GM19372 (cell line): ENCODE measurements at regions not wholly inside any gene's neighbourhood (a gene's known extent, or its start where the extent isn't known, plus 50 kb on each side); places are given as distances from the start of the nearest gene placed in this dataset.
A peak's percentile ranks its signal among the peaks of the same experiment; 100 is the strongest.

ENCODE experiments used
- ATAC-seq: cut with Tn5 transposase; IDR thresholded peaks from one replicate; pipeline ENCODE4 v1.9.1; 2021; ENCODE audit warnings: mild to moderate bottlenecking, low read depth, moderate library complexity; ENCODE audit not compliant: unreplicated experiment

DNA sequence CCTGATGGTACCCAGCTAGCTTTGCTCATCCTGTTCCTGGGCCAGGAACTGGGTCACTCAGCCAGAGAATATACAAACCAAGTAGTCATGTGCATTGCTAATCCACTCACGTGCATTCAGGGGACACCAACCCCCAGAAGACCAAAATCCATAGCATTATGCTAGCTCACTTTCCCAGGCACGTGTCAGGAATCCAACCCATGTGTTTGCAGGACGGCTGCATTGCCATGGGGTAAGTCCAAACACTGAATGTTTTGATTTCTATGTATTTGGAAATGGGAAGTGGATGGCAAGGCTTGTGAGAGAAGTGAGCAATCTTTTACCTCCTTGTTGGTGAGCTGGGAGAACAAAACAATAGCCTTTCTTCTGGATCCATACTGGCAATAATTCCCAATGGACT is 87.1 kb upstream of the FOXN3 start:
- ATAC-seq, result no peak

DNA sequence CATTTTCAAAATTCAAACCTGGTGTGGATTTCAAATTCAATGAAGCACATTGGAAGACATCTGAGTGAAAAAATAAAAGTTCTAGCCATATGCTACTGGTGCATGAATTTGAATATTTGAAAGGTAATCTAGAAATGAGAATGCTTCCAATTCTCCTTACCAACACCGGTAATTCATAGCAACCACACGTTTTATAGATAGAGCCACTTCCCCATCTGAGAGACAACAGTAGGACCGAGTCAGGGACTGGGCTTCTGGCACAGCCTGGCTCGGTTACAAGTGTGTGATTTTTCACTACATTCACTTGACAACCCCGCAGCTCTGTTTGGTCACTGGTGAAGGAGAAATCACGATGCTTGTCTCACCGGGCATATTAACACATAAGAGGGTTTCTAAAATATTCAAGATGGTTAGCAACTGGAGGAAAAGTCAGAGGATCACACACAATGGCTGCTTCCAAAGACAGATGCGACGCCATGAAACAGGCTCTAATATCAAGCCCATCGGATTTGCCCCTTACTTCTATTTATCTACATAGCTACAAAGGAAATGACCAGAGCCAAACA is 86.5 kb upstream of the FOXN3 start:
- no peak for ATAC-seq

DNA sequence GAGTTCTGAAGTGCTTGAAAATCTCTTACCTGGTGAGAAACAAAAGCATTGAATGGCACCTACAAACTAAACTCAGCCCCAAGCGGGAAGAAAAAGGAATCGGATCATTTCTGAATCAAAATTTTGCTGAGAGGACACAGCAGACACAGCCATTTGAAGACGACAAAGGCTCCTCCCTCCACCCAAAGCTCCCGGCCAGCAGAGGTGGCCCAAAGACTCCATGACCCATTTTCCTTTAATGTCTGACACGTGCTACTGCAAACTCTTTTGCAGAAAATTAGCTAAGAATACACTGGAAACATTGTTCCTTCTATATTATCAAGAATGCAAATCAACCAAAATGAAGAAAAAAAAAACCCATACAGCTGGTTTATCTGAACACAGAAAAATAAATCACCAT is 85.9 kb upstream of the FOXN3 start:
- ATAC-seq, result no peak

DNA sequence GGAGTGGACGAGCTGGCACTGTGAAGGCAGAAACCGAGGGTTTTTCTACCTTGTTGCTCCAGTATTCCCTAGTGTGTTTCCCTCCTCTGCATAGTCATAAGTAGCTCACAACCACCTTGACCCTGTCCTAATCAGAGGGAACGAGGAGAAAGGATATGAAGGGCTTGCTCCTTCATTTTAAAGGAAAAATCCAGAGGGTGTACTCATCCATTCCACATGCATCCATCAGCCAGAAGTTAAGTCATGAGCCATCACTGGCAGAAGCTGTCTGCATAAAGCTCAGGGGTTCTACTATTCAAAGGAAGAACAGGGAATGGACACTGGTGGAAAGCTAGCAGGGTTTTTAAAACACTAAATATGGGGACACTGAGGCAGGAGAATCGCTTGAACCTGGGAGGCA is 84.3 kb upstream of the FOXN3 start:
- no peak for ATAC-seq

DNA sequence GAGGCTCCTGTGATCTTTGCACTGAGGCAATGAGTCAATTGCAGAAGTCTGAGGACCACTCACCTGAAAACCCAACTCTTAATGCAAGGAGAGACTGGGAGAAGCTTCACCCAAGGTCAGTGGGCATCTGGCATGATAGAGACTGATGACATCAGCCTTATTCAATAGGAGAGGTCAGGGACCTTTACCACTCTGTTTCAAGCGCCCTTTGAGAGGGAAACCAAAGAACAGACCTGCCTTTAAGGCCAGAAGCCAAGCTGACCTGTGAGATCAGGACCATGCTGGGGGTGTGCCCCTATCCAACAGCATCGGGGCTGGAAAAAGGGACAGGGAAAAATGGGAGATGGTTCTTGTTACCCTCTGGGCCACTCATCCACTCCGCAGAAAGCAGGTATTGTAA is 83.3 kb upstream of the FOXN3 start:
- ATAC-seq, result no peak

DNA sequence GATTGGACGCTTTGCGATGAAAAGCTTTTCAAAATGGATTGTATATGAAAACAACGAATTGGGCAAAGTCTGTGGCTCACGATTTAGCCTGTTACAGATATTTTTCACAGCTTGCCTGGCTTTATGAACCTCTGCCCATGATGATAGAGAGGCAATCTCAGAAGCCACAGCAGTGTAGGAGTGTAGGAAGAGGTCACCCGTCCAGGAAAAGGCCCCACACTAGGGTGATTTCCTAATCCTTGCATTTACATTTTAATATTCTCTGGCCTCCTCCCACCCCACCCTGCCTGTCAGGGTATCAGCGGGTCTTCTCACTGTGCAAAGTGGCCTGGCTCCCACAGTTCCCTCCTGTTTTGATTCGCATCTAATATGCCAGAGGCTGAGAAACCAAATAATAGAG is 81.8 kb upstream of the FOXN3 start:
- ATAC-seq, result no peak

DNA sequence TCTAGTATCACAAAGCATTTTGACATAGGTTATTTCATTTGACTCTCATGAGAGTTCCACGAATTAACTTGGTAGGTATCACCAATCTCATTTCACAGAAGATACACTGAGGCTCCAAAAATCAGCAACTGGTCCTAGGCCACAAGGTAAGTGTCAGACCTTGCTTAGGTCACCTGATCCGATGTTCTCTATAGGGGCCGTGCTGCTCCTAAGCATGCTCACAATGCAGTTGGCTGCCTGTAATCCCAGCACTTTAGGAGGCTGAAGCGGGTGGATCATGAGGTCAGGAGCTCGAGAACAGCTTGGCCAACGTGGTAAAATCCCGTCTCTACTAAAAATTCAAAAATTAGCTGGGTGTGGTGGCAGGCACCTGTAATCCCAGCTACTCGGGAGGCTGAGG is 78.7 kb upstream of the FOXN3 start:
- no peak for ATAC-seq

DNA sequence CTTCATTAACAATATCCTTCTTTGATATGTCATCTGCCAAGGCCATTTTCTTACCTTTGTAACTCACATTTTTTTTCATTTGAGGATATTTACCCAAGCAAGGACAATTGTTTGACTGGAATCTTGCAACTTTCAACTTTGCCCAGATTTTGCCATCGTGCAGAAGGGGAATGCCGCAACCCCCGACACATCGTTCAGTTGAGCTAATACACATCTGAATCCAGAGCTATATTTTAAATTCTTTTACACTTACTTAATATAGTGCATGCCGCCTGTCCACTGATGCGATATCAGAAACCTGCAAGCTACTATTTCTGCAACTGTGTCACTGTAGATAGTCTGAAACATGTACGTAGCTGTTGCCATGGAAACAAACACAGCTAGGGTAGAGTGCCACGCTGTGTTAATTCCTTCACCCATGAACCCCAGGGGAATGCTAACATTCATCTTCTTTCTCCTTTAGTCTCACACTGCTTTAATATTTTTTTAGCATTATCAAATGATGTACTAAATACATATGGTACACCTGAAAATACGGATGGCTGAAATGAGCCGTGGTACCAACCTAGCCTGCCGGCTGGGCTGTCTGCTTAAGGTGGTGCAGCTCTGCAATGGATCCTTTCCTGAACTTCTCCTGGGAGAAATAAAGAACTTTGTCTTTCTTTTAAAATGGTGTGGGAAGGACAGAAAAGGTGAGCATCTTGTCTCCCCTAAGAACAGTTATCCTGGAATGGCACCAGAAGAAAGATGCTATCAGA is 77.0 kb upstream of the FOXN3 start:
- peak; percentile 82 for ATAC-seq

DNA sequence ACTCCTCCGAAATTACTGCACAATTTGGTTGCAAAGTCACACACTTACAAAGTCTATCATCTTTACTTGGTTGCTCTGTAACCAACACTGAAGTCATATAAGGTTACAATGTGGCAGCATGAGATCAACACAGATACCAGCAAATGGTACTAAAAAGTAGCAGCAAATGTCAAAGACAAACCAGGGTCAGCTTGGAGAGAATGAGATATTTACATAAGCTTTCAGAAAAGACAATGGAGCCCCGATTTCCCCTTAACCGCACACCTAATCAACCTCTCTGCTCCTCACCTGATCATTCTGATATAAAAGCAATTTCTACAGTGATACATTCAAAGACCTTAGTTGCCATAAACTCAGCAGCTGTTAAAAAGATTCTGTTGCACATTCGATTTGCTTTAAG is 76.4 kb upstream of the FOXN3 start:
- no peak for ATAC-seq

DNA sequence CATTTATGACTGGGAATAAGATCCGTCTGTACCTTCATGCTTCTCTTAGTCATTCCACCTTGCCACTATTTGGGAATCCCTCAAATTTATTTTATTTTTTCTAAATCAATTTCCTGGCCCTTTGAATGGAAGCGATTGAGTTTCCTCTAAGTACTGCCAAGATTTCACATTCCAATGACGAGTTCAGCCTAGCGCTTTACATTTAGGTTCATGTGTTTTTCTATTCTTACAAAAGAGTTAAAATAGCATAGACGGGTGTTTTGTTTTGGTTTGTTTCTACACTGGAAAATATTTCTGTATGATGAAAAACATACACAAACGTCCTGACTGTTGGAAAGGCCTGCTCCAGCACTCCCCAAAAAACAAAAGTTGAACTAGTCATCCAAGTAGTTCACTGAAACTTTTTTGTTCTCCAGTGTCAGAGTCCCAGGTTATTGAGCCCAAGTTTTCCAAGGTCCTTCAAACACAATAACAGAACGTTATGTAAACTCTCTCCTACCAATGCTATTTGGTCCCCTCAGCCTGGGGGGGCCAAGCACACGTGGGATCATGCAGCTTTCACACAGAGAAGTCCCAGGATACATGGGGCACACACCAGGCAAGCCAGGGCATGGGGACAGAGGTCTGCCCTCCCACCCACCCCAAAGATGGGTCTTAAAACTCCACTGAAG is 74.8 kb upstream of the FOXN3 start:
- no peak for ATAC-seq

DNA sequence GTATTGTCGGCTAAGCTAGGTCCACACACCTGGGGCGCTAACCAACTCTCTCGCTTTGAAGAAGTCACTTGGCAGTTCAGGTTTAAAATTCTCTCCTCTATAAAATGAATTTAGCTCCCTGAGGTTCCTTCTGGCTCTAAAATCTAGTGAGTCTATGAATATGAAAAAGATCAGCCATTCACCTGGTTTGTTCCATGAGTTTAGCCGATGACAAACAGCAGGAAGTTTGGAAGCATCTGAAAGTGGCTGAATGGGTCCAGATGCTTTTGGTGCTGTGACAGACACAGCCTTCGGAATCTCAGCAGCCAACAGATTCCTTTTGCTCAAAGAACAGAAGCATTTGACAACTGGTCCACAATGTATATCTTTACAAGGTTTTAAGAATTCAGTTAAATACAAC is 73.4 kb upstream of the FOXN3 start:
- ATAC-seq, result no peak

DNA sequence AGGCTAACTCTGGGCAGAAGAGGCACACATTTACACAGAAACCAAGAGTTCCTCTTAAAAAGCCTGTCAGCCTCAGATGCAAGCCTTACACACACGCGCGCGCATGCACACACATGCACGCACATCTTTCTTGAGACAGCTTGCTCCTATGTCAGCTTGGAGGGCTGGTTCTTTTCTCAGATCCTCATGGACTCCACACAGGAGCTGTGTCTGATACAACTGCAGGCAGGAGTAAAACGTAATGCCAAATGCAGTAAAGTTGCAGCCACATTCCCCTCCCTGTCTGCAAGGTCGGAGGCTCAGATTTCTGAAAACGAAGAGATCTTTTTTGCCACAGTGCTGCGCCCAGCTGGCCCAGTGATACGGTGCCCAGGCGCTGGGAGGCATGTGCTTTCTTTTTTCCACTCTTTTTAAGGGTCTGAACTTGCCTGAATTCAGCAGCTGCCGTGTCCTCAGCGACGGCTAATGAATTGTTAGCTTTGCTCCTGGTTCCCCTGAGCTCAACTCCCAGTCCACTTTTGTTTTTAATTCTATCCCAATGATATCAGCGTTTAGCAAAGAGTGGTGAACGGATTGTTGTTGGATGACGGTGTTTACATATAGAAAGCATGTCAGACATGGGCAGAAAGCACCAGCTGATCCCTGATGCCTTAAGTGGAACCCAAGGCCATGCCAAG is 72.9 kb upstream of the FOXN3 start:
- ATAC-seq, result no peak

DNA sequence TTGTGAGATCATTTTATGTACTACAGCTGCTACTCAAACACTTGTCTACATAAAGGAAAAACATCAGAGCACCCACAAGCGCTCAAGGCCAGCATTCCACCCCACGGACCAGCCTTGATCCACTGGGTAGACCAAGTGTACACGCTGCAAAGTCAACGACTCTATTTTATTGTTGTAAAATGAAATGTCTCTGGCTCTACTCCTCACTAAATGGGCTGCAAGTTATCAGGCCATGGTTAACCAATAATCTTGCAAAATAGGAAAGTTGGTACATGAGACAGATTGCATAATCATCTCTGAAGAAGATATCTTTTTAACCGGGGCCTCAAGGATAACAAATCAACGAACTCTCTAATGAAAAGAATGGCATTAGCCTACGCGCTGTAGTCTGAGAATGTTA is 69.9 kb upstream of the FOXN3 start:
- no peak for ATAC-seq

DNA sequence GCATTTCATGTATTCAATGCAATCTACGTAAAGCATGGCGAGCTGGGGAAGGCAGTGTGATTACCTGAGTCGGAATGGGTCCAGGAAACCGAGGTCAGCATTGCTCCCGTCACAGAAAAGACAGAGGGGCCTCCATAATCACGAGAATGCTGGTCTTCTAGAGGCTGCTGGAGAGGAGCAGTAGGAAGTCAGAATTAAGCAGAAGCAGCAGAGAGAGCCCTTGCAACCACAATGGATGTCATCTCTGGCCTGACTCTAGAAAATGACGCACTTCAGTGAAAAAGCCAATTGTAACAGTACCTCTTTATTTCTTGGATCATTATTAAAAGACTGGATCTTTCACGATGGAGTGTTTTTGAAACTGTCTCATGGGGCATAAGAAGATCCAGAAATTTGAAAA is 69.5 kb upstream of the FOXN3 start:
- ATAC-seq, result no peak

DNA sequence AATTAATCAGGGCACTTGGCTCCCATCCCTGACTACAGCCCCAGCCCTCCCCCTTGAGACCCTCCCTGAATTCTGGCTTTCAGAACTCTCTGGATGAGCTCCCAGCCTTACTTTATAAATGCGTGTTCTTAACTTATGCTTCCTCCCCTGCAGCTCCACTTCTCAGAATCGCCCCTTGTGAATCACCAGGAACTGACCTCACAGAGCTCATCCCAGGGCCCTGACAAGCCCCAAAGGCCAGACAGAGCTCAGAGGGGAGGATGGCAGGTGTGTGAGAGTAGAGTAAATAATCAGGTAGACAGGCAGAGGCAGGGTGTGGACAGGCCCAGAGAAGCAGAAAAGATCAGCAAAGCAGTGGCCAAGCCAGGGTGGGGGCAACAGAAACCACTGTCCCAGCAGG is 68.2 kb upstream of the FOXN3 start:
- no peak for ATAC-seq

DNA sequence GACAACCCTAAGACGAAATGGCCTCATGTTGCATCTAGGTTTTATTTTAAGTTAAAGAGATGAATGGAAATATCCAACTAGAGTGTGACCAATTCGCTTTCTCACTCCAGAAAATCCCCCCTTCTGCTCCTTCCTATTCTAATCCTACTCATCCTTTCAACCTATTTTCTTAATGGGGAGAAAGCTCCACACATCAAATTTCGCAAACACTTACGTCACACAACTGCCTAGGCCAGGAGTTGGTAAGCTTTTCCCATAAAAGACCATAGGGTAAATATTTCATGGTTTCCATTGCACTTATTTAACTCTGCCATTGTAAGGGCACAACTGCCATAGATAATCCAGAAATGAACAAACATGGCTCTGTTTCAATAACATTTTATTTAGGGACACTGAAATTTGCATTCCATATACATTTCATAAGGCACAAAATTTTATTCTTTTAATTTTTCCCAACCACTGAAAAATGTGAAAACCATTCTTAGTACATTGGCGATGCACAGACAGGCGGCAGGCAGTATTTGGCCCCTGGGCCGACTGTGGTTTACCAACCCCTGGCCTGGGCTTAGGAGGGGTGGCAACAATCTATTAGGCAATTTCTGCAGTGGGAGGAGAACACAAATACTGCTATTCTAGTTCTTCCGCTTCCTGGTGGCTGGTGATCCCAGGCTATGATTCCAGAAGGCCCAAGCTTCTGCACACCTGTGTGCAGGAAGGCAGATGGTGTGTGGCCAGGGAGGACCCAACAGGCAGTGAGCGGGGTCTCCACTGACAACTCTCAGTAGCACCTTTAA is 67.2 kb upstream of the FOXN3 start:
- ATAC-seq, result no peak

DNA sequence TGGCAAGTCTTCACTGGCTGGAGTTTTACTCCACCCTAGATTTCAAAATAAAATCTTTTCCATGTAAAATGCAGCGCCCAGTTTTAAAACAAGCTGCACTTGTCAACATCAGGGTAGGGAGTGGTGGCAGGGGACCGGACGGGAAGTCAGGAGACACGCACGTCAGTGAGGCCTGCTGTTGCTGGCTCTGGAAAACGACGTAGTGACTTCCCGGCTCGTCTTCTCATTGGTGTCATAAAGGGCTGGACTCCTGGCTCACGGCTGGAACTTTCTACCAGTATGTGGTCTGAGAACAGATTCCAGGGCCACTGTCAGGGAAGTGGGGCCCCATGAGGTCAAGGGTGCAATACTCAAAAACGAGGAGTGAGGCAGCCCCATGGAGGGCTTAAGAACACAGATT is 64.2 kb upstream of the FOXN3 start:
- ATAC-seq, result no peak

DNA sequence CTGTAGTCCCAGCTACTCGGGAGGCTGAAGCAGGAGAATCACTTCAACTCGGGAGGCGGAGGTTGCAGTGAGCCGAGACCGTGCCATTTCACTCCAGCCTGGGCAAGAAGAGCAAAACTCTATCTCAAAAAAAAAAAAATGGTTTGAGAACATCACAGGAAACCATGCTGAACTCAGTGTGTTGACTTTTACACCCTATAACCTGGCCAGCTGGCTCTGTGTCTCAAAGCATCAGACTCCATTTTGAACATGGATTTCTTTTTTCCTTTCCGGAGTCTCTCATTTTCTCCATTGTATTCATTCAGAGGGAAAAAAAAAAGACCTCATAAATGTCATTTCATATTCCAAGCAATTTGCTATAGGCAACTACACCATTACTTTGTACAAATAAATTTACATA is 63.2 kb upstream of the FOXN3 start:
- ATAC-seq, result no peak

DNA sequence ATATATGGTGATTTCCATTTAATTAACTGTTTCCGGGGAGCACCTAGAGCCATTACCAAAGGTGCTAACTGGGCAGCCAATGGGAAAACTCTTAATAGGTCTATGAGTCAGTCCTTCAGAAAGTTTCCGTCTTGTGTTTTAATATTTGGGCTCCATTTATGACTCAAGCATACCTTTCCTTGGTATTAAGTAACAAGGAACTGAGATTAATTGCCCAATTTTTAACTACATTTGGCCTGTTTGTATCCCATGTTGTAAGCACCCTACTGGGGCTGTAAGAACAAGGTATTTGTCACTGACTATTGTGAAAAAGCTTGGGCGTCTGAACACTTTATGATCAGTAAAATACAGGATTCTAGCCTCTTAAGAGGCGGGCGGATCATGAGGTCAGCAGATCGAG is 62.8 kb upstream of the FOXN3 start:
- ATAC-seq, result no peak

DNA sequence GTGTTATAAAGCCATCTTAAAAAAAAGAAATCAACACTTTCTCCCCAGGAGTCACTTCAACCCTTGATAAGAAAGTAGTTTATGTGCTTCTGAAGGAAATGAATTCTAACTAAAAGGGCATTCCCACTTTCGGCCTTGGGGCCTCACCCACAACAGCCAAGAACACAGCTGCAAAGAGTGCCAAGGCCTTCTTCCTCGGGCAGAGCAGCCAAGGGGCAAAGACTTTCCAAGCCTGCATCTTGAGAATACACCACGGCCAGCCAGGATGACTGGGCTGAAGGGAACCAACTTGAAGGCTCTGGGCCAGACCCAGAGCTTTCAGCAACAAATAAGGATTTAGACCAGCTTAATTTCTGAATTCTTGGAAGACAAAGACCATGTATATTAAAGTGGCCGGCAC is 60.4 kb upstream of the FOXN3 start:
- no peak for ATAC-seq

DNA sequence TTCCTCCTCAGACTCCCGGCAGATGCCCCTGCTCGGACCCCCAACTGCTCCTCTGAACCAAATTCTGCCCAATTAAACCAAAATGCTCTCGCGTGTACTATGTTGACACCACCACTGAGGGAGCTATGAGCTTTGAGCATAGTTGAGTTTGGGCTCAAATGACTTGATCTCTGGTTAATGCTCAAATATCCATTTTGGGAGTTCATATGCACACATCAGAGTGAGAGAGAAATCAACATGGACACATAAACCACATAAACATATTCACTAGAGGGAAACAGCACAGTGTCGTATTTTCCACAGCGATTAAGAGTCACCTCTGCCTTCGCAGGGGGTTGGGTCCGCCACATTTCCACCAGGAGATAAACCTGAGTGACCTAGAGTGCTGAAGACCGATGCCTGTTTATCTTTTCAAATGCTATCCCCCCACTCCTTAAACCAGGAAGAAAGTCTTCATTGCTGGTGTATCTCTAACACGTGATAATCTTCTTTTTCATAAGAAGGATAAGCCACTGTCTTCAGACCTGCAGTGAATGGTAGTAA is 59.4 kb upstream of the FOXN3 start:
- ATAC-seq, result no peak
